ENCODE measurements at regions not wholly inside any gene's neighbourhood (a gene's known extent, or its start where the extent isn't known, plus 50 kb on each side); places are given as distances from the start of the nearest gene placed in this dataset.
"Not testable (repeated sequence)": the region's sequence is repeated elsewhere in the genome, so short reads cannot be mapped to it uniquely, and the experiment has no call there.

DNA sequence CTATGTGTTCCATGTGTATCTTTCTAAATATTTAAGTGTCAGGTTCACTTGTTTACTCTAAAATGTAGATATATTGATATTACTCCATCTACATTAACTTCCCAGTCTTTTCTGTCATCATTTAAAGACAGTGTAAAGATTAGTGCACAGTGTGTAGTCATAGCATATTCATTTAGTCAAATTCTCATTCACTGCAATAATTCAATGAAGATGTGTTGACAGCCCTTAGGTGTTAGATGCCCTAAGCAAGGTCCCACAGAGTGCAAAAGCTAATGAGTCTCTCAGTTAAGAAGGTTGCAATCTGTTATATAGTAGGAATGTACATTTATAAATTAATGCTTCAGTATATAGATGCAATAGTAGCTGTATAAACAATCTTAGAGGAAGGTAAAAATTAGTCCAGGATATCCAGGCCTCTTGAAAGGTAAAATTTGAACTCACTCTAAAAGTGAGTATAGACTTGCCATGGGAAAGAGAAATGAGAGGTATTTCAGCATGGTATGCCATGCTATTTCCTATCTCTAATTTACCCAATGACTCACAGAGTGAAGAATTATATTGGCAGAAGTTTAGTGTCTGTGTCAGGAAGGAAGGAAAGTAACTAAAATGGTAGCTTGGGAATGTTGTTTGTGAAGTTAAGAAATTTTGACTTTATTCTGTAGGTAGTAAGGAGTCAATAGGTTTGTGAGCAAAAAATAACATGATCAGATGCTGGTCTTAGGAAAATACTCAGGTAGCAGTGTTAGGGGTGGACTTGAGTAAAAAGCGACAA, 969.9 kb upstream of the CITED2 start:
- H3K4me3 ChIP-seq = no peak overlapping the region
- no peak for DNase-seq (ENCODE audit: low spot score in 2 of 2)
- no peak overlapping the region for H3K27ac ChIP-seq

DNA sequence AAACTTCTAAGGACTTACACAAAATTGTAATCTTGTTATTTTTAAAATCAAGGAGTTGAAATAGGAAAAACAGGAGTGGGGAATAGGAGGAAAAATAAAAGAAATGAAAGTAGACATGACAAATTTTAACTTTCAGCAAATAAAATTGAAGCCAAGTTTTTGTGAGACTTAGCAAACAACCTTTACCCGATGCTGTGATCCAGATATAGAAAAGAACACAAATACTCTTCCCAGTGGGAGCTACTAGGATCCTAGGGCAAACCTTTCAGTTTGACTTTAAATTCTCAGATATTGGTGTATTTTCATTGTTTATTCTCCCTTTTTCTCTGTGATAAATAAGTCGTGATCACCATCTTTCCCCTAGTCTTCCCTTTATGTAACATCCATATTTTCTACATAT, 968.7 kb upstream of the CITED2 start:
- TF ChIP-seq CTCF (IDR thresholded peaks at IDR 0.05) (no peak), EP300 (IDR thresholded peaks at IDR 0.05) (no peak), POLR2AphosphoS5 (IDR thresholded peaks at IDR 0.05) (no peak), POLR2A (IDR thresholded peaks at IDR 0.05) (no peak)
- no peaks in the 10 kb centered on the region for H3K36me3 ChIP-seq
- no peaks in the 10 kb centered on the region for H3K4me1 ChIP-seq
- H3K27ac ChIP-seq = no peak overlapping the region
- no peaks in the 10 kb centered on the region for H3K27me3 ChIP-seq
- DNase-seq (ENCODE audit: low spot score in 2 of 2) = no peak
- H3K4me3 ChIP-seq = no peak overlapping the region
- no peaks in the 10 kb centered on the region for H3K9me3 ChIP-seq
- WGBS = 82% methylated on average over 2 of the region's 2 CpGs

More for the DNA sequence above, 969.9 kb upstream of the CITED2 start:
- H3K9me3 ChIP-seq = no peaks in the 10 kb centered on the region
- H3K36me3 ChIP-seq = no peaks in the 10 kb centered on the region
- no peaks in the 10 kb centered on the region for H3K4me1 ChIP-seq
- WGBS = 94% methylated on average over 1 of the region's 1 CpG
- H3K27me3 ChIP-seq = no peaks in the 10 kb centered on the region
- TF ChIP-seq POLR2AphosphoS5 (IDR thresholded peaks at IDR 0.05) = no peak
- TF ChIP-seq EP300 (IDR thresholded peaks at IDR 0.05) = no peak

DNA sequence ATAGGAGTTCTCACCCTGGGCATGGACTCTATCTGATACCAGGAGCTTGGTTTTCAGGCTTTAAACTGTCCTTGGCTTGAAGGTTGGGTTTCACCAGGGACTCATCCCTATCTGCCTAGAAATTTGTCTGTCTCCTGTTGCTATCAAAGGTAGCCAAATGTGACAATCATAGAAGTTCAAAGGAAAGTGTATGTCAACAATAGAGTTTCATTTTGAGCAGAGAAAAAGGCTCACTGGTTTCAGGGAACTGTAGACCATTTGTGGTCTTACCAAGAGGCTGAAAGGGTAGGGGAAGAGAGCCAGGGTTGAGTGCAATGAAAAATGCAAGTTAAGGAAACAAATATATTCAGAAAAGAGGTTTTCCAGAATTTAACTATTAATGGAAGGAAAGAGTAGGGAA, 966.8 kb upstream of the CITED2 start:
- Histone ChIP-seq H3K27ac (no peak overlapping the region), H3K27me3 (no peaks in the 10 kb centered on the region), H3K4me3 (no peak overlapping the region), H3K4me1 (no peaks in the 10 kb centered on the region), H3K9me3 (no peaks in the 10 kb centered on the region), H3K36me3 (no peaks in the 10 kb centered on the region)
- DNase-seq (ENCODE audit: low spot score in 2 of 2) = no peak
- TF ChIP-seq EP300 (IDR thresholded peaks at IDR 0.05) (no peak), POLR2A (IDR thresholded peaks at IDR 0.05) (no peak), POLR2AphosphoS5 (IDR thresholded peaks at IDR 0.05) (no peak), CTCF (IDR thresholded peaks at IDR 0.05) (no peak)

- no peak for DNase-seq (ENCODE audit: low spot score in 2 of 2)
- TF ChIP-seq POLR2AphosphoS5 (IDR thresholded peaks at IDR 0.05) = no peak
- TF ChIP-seq POLR2A (IDR thresholded peaks at IDR 0.05) = no peak
- TF ChIP-seq CTCF (IDR thresholded peaks at IDR 0.05) = no peak
- no peak for TF ChIP-seq EP300 (IDR thresholded peaks at IDR 0.05)
- no peaks in the 10 kb centered on the region for H3K4me1 ChIP-seq
- no peak overlapping the region for H3K27ac ChIP-seq
- WGBS = 97% methylated on average over 3 of the region's 3 CpGs
- H3K4me3 ChIP-seq = no peak overlapping the region
- no peaks in the 10 kb centered on the region for H3K9me3 ChIP-seq
- no peaks in the 10 kb centered on the region for H3K27me3 ChIP-seq
- no peaks in the 10 kb centered on the region for H3K36me3 ChIP-seq
Measured at GRCh38 chr6:140340795-140341194, 966.3 kb upstream of the CITED2 start.

DNA sequence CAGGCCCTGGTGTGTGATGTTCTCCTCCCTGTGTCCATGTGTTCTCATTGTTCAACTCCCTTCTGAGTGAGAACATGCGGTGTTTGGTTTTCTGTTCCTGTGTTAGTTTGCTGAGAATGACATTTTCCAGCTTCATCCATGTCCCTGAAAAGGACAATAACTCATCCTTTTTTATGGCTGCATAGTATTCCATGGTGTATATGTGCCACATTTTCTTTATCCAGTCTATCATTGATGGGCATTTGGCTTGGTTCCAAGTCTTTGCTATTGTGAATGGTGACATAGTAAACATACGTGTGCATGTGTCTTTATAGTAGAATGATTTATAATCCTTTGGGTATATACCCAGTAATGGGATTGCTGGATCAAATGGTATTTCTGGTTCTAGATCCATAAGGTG, 964.6 kb upstream of the CITED2 start:
- not testable (repeated sequence) for H3K9me3 ChIP-seq; H3K27ac ChIP-seq; DNase-seq (ENCODE audit: low spot score in 2 of 2); H3K4me3 ChIP-seq; H3K27me3 ChIP-seq; H3K4me1 ChIP-seq; H3K36me3 ChIP-seq
- WGBS = 91% methylated on average over 2 of the region's 2 CpGs

DNA sequence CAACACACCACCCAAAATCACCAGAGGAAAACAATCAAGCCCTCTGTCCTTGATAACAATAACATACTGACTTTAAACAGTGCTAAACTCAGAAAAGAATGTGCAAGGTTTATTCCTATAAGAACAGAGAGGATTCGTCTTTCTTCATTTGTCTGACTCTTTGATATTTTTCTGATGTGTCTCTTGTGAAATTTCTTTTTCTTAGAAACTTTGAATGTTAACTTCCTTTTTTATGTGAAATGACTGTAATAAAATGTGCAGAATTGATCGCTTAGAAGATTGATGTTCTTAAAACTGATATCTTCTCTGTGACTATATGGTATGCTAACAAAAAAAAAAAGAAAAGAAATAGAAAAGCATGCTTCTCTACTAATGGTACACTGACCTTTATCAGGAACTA, 947.4 kb upstream of the CITED2 start:
- 56% methylated on average over 2 of the region's 2 CpGs for WGBS
- no peaks in the 10 kb centered on the region for H3K9me3 ChIP-seq
- H3K4me3 ChIP-seq = no peak overlapping the region
- H3K4me1 ChIP-seq = peaks cover 7% of the 10 kb centered on the region
- no peaks in the 10 kb centered on the region for H3K27me3 ChIP-seq
- no peaks in the 10 kb centered on the region for H3K36me3 ChIP-seq
- TF ChIP-seq POLR2A (IDR thresholded peaks at IDR 0.05) = no peak
- TF ChIP-seq POLR2AphosphoS5 (IDR thresholded peaks at IDR 0.05) = no peak
- TF ChIP-seq CTCF (IDR thresholded peaks at IDR 0.05) = no peak
- no peak for TF ChIP-seq EP300 (IDR thresholded peaks at IDR 0.05)
- DNase-seq (ENCODE audit: low spot score in 2 of 2) = no peak
- no peak overlapping the region for H3K27ac ChIP-seq
